ENCODE measurements at regions not wholly inside any gene's neighbourhood (a gene's known extent, or its start where the extent isn't known, plus 50 kb on each side); places are given as distances from the start of the nearest gene placed in this dataset.
"Not testable (repeated sequence)": the region's sequence is repeated elsewhere in the genome, so short reads cannot be mapped to it uniquely, and the experiment has no call there.

DNA sequence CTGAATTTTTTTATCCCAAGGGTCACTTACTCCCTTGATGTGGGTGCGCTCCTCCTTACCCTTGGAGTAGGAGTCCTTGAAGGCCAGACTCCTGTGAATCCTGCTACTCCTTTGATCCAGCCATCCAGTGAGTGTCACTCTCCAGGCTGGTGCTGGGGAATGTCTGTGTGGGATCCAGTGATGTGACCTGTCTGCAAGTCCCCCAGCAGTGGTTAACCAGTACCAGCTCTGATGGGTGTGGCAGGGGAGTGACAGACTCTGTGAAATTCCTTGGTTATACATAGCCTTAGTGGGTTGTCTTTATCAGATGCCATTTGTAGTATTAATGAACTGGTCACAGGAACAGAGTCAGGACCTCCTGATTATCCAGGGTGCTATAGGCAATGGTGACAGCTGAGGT is 409.5 kb upstream of the LMO3 start:
- Histone ChIP-seq H3K79me2 (no peaks in the 10 kb centered on the region), H3K4me3 (ENCODE audit: low read depth, low read length) (no peak overlapping the region), H3K9me3 (ENCODE audit: control insufficient read depth, low read length) (no peaks in the 10 kb centered on the region), H3K36me3 (ENCODE audit: control insufficient read depth, insufficient read depth, low read length) (no peaks in the 10 kb centered on the region), H3K4me2 (ENCODE audit: low read length) (no peak overlapping the region), H3K4me1 (no peaks in the 10 kb centered on the region), H3K27ac (no peak overlapping the region), H3K9ac (no peak overlapping the region), H3K27me3 (ENCODE audit: control insufficient read depth, insufficient read depth, low read length) (no peaks in the 10 kb centered on the region), H2AFZ (no peak overlapping the region)
- TF ChIP-seq, protein P1, sequence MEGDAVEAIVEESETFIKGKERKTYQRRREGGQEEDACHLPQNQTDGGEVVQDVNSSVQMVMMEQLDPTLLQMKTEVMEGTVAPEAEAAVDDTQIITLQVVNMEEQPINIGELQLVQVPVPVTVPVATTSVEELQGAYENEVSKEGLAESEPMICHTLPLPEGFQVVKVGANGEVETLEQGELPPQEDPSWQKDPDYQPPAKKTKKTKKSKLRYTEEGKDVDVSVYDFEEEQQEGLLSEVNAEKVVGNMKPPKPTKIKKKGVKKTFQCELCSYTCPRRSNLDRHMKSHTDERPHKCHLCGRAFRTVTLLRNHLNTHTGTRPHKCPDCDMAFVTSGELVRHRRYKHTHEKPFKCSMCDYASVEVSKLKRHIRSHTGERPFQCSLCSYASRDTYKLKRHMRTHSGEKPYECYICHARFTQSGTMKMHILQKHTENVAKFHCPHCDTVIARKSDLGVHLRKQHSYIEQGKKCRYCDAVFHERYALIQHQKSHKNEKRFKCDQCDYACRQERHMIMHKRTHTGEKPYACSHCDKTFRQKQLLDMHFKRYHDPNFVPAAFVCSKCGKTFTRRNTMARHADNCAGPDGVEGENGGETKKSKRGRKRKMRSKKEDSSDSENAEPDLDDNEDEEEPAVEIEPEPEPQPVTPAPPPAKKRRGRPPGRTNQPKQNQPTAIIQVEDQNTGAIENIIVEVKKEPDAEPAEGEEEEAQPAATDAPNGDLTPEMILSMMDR (IDR thresholded peaks at IDR 0.05), result no peak

DNA sequence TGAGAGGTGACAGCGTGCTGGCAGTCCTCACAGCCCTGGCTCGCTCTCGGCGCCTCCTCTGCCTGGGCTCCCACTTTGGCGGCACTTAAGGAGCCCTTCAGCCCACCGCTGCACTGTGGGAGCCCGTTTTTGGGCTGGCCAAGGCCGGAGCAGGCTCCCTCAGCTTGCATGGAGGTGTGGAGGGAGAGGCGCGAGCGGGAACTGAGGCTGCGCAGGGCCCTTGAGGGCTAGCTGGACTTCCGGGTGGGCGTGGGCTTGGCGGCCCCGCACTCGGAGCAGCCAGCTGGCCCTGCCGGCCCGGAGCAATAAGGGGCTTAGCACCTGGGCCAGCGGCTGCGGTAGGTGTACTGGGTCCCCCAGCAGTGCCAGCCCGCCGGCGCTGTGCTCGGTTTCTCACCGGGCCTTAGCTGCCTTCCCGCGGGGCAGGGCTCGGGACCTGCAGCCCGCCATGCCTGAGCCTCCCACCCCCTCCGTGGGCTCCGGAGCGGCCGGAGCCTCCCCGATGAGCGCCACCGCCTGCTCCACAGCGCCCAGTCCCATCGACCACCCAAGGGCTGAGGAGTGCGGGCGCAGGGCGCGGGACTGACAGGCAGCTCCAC is 401.6 kb upstream of the LMO3 start:
- not testable (repeated sequence) for H3K9me3 ChIP-seq (ENCODE audit: control insufficient read depth, low read length); H3K9ac ChIP-seq; H3K4me1 ChIP-seq; H3K27me3 ChIP-seq (ENCODE audit: control insufficient read depth, insufficient read depth, low read length); H3K4me3 ChIP-seq (ENCODE audit: low read depth, low read length); H3K79me2 ChIP-seq; H2AFZ ChIP-seq; H3K4me2 ChIP-seq (ENCODE audit: low read length); H3K36me3 ChIP-seq (ENCODE audit: control insufficient read depth, insufficient read depth, low read length); H3K27ac ChIP-seq

DNA sequence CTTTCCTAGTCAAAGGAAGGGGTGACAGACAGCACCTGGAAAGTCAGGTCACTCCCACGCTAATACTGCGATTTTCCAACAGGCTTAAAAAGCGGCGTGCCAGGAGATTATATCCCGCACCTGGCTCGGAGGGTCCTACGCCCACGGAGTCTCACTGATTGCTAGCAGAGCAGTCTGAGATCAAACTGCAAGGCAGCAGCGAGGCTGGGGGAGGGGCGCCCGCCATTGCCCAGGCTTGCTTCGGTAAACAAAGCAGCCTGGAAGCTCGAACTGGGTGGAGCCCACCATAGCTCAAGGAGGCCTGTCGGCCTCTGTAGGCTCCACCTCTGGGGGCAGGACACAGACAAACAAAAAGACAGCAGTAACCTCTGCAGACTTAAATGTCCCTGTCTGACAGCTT is 392.6 kb upstream of the LMO3 start:
- H3K79me2 ChIP-seq; H3K4me2 ChIP-seq (ENCODE audit: low read length); H3K9ac ChIP-seq; H3K4me1 ChIP-seq; H2AFZ ChIP-seq; H3K27me3 ChIP-seq (ENCODE audit: control insufficient read depth, insufficient read depth, low read length); H3K27ac ChIP-seq; H3K9me3 ChIP-seq (ENCODE audit: control insufficient read depth, low read length); H3K36me3 ChIP-seq (ENCODE audit: control insufficient read depth, insufficient read depth, low read length); H3K4me3 ChIP-seq (ENCODE audit: low read depth, low read length): not testable (repeated sequence)

DNA sequence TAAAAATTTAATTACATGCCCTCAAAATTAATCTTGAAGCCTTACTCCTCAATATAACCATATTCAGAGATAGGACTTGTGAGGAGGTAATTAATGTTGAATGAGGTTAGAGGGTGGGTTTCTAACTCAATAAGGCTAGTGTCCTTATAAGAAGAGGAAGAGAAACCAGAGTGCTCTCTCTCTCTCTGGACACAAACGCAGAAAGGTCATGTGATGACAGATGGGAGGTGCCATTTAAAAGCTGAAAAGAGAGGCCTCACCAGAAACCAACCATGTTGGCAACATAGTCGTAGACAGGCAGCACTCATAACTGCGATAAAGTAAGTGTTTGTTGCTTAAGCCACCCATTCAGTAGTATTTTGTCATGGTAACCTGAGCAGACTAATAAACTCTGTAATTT is 378.5 kb upstream of the LMO3 start:
- H3K27ac ChIP-seq, result no peak overlapping the region
- no peak overlapping the region for H3K4me3 ChIP-seq (ENCODE audit: low read depth, low read length)
- H3K36me3 ChIP-seq (ENCODE audit: control insufficient read depth, insufficient read depth, low read length), result no peaks in the 10 kb centered on the region
- H3K79me2 ChIP-seq, result no peaks in the 10 kb centered on the region
- H3K27me3 ChIP-seq (ENCODE audit: control insufficient read depth, insufficient read depth, low read length), result no peaks in the 10 kb centered on the region
- H3K9ac ChIP-seq, result no peak overlapping the region
- H3K9me3 ChIP-seq (ENCODE audit: control insufficient read depth, low read length), result no peaks in the 10 kb centered on the region
- H3K4me2 ChIP-seq (ENCODE audit: low read length), result no peak overlapping the region
- TF ChIP-seq, protein P1 (IDR thresholded peaks at IDR 0.05), result no peak
- H2AFZ ChIP-seq, result no peak overlapping the region
- H3K4me1 ChIP-seq, result no peaks in the 10 kb centered on the region

DNA sequence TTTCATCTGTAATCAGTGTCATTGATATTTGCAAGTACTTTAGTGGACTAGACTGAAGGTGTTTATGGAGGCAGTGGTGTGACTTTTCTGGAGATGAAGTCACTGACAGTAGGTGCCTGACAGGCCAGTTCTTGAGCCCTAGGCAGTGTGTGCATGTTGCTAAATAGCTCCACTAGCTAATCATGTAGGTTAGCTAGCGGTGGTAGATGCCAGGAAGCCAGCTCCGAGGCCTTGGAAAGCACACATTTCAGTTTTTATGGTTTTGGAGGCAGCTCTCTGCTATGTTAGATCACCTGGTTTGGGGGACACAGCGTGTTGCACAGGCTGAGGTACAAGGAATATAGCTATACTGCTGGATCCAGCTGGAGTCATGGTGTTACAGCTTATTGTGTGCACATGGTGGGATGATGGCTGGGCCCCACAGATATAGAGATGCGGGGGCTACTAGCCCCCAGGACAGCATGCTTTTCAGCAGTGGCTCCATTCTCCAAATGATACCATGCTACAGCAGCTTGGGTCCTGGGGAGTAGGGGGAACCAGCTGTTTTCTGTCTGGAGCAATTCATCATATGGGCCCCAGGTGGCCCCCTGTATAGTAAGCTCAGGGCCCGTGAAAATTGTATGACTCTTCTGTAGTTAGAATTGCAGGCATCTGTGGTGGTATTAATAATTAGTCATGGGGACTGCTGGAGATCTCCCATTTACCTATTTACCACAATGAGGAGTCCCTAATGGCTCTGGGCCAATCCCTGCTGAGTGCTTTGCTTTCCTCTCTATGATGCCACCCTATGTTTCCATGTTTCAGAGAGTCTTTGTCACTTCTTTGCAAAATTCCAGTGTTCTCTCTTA is 367.2 kb upstream of the LMO3 start:
- no peak overlapping the region for H3K9ac ChIP-seq
- no peak overlapping the region for H3K4me2 ChIP-seq (ENCODE audit: low read length)
- no peaks in the 10 kb centered on the region for H3K9me3 ChIP-seq (ENCODE audit: control insufficient read depth, low read length)
- TF ChIP-seq, protein P1 (IDR thresholded peaks at IDR 0.05), result no peak
- no peaks in the 10 kb centered on the region for H3K36me3 ChIP-seq (ENCODE audit: control insufficient read depth, insufficient read depth, low read length)
- H3K4me1 ChIP-seq, result no peaks in the 10 kb centered on the region
- H3K4me3 ChIP-seq (ENCODE audit: low read depth, low read length), result no peak overlapping the region
- H3K27ac ChIP-seq, result no peak overlapping the region
- H3K27me3 ChIP-seq (ENCODE audit: control insufficient read depth, insufficient read depth, low read length), result no peaks in the 10 kb centered on the region
- no peak overlapping the region for H2AFZ ChIP-seq
- no peaks in the 10 kb centered on the region for H3K79me2 ChIP-seq

All from parathyroid adenoma (tissue), 2 donors.